ENCODE measurements at regions not wholly inside any gene's neighbourhood (a gene's known extent, or its start where the extent isn't known, plus 50 kb on each side); places are given as distances from the start of the nearest gene placed in this dataset.
"Not testable (repeated sequence)": the region's sequence is repeated elsewhere in the genome, so short reads cannot be mapped to it uniquely, and the experiment has no call there.

GRCh38 chr6:47180633-47181032 is 129.1 kb downstream of the TNFRSF21 start:
- no peak for DNase-seq

DNA sequence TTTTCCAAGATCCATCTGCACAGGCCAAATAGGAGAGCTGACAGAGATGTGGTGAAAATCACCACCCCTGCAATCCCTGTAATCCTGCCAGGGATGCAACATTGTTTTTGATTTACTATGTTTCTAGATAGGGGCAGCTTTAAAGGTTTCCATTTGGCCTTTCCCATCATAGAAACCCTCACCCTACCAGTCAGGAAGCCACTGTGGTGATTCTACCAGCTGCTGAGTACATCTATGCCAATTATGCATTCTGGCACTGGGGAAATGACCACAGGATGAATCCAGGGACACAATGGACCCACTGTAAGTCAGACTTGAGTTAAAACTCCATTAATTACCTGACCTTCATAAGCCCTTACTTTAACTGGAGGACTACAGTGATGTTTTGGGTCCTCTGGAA is 130.4 kb downstream of the TNFRSF21 start:
- no peak for DNase-seq

DNA sequence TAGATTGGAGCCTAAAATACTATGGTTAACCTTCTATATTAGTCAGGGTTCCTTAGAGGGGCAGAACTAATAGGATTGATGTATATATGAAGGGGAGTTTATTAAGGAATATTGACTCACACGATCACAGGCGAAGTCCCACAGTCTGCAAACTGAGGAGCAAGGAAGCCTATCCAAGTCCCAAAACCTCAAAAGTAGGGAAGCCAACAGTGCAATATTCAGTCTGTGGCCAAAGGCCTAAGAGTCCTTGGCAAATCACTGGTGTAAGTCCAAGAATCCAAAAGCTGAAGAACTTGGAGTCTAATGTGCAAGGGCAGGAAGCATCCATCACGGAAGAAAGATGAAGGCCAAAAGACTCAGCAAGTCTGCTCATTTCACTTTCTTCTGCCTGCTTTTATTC is 133.5 kb upstream of the ADGRF1 start:
- no peak for DNase-seq

DNA sequence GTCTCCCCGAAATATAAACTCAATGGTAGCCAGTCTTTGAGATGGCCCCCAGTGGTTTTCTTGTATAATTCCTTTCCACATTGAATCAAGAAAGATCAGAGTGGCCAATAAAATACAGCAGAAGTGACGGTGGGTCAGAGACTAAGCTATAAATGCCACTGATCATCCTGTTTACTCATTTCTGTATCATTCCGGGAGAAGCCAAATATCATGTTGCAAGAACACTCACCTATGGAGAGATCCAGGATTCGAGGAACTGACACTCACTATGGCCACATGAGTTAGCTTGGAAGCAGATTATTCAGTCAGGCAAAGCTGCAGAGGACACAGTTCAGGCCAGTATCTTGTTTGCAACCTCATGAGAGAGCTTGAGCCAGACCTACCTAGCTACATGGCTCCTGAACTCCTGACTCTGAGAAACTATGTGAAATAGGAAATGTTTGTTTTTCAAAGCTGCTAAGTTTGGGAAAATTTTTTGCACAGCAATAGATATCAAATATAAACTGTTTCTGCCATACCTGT is 132.4 kb upstream of the ADGRF1 start:
- DNase-seq = no peak

DNA sequence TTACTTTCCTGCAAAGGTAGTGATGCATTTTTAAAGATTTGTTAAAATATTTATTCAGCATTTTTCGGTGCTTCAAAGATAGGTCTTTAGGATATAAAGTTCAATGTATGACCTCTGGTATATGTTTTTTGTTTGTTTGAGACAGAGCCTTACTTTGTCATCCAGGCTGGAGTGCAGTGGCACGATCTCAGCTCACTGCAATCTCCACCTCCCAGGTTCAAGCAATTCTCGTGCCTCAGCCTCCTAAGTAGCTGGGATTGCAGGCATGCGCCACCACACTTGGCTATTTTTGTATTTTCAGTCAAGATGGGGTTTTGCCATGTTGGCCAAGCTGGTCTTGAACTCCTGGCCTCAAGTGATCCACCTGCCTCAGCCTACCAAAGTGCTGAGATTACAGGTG is 131.9 kb upstream of the ADGRF1 start:
- DNase-seq = not testable (repeated sequence)

DNA sequence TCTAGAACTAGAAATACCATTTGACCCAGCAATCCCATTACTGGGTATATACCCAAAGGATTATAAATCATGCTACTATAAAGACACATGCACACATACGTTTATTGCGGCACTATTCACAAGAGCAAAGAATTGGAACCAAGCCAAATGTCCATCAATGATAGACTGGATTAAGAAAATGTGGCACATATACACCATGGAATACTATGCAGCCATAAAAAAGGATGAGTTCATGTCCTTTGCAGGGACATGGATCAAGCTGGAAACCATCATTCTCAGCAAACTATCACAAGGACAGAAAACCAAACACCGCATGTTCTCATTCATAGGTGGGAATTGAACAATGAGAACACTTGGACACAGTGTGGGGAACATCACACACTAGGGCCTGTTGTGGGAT is 131.0 kb upstream of the ADGRF1 start:
- DNase-seq = not testable (repeated sequence)

- no peak for DNase-seq
Measured at GRCh38 chr6:47170617-47170947, 128.4 kb upstream of the ADGRF1 start.

GRCh38 chr6:47169785-47170616 is 127.9 kb upstream of the ADGRF1 start:
- no peak for DNase-seq

DNA sequence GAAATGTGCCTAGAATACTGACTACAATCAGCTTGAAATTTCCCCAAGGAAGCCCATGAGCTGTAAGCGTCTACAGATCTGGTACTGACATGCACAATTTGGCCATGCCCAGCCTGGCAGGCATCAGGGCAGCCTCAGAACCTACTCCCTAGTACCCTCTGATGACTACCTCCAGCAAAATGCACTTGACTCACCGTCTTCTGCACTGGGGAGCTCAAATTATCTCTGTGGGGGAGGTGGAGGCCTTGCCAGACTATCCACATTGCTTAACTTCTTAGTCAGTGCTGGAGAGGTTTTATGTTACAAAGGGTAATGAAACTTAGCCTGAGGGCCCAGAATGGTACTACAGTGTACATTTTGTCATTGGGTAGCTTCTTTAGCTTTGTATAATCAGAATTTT is 126.0 kb upstream of the ADGRF1 start:
- DNase-seq = peak in 1 of 14 donors; percentile 10

- DNase-seq = no peak
Measured at GRCh38 chr6:47165918-47166317, 123.8 kb upstream of the ADGRF1 start.

GRCh38 chr6:47164877-47165276 is 122.7 kb upstream of the ADGRF1 start:
- DNase-seq = no peak

DNA sequence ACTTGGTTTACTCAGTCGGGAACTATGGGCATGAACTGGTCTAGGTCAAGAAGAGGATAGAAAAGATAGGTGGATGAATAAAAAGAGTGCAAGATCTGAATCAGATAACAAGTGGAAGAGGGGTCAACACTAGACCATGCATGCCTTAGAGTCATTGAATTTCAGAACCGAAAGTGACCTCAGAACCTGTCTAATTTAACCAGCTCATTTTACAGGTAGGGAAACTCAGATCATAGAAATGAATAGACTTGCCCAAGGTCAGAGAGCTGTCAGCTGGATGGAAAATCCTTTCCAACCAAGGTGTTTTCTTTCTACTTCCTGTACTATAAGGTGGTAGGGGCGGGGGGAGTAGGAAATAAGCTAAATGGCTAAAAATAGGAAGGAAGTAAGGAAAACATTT is 121.4 kb upstream of the ADGRF1 start:
- DNase-seq = no peak

DNA sequence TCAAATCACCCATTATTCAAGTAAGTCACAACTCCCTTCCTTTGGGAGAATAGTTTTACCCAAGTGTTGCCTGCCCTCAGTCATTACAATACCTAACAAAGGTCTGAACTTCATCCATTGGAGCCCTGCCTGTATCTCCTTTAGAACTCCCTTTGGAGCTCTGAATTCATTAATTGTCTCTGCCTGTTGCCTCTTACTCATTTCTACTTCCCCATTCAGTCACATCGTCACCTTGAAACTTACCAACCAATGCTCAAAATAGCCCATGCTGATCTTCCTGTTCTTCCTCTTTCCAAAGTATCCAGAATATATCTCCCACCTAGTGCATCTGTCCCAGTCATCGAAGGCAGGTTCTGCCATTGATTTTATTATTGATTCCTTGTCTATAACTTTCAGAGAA is 120.7 kb upstream of the ADGRF1 start:
- no peak for DNase-seq

DNA sequence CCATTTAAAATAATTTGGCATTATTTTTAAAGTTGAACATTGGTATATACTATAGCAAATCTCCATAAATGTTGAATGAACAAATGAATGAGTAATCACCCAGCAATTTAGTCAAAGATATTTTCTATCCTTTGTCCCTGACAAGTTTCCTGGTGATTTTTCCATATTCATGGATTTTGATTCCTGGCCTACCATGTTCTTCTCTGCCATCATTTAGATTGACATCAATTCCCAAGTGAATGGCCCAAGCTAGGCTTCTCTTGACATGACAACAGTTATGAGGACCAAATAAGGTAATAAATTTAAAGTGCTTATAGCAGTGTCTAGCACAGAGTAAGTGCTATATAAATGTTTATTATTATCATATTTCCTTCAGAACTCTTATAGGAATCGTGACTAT is 120.1 kb upstream of the ADGRF1 start:
- no peak for DNase-seq

DNA sequence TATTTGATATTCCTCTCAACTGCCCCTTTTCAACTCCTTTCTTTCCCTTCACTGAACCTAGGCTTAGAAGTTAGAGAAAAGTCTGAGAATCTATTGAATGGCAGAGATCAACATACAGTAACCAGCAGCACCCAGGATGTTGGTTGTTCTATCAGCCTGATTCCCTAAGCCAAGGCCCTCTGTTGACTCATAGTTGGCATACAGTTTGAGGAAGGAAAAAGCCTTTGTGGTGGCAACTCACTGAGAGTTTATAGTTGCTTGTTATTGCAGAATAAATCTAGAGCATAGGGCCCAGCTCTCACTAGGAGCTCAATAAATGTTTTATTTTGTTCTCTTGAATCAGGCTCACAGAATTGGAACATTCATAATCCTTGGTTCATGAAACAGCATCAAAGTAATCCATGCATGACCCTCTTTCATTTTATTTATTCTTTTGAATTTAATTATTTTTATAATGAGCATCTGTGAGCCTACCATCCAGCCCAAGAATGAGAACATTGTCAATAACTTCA is 119.1 kb upstream of the ADGRF1 start:
- DNase-seq = no peak

DNA sequence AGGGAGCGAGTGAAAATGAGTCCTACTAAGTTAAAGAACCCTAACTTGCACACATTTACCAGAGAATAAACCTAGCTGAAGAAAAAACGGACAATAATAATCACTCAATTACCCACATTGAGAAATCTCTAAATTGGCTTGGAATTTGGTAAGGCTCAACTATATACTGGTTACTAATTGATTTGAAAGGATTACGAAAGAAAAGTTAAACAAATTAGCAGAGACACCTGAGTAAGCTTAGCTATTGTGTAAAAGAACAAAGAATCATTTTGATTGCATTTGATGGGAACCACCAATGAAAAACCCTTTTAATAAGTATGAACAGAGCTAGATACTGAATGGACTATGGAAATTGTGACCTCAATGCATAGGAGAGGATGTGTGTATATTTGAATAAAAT is 118.6 kb upstream of the ADGRF1 start:
- no peak for DNase-seq

GRCh38 chr6:47159763-47160162 is 117.6 kb upstream of the ADGRF1 start:
- no peak for DNase-seq

- DNase-seq = no peak
Measured at GRCh38 chr6:47157653-47158219, 115.6 kb upstream of the ADGRF1 start.

DNA sequence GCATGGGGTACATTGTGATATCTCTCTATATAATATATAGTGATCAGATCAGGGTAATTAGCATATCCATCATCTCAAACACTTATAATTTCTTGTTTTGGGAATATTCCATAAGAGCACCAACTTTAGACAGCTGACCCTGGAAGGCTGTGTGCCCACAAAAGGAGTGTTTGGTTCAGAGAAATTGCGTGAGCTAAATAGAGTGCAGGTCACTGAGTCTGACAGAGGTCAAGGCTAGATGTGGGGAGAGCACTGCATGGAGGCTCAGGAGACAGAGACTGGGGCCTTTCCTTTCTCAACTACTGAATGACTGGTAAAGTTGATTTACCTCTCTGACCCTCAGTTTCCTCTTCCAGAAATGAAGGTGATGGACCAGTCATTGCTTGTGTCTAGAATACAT is 114.9 kb upstream of the ADGRF1 start:
- no peak for DNase-seq

DNA sequence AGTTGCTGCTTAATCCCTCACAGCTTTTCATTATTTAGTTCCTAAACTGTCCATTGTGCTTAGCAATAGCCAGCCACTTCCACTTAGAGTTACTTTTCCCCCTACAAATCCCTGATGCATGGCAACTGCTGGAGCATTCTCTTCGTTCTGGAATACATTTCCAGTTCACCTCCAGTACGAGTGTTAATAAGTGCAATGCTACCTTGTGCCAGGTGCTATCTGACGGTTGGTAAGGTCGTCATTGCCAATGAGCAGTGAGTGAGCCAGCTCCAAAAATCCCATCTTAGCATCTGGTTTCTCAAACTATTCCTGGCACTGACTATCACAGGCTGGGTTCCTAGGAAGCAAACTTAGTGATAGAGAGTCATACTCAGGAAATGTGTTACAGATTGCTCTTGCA is 114.1 kb upstream of the ADGRF1 start:
- DNase-seq = no peak

GRCh38 chr6:47153404-47153755 is 111.2 kb upstream of the ADGRF1 start:
- DNase-seq = no peak

DNA sequence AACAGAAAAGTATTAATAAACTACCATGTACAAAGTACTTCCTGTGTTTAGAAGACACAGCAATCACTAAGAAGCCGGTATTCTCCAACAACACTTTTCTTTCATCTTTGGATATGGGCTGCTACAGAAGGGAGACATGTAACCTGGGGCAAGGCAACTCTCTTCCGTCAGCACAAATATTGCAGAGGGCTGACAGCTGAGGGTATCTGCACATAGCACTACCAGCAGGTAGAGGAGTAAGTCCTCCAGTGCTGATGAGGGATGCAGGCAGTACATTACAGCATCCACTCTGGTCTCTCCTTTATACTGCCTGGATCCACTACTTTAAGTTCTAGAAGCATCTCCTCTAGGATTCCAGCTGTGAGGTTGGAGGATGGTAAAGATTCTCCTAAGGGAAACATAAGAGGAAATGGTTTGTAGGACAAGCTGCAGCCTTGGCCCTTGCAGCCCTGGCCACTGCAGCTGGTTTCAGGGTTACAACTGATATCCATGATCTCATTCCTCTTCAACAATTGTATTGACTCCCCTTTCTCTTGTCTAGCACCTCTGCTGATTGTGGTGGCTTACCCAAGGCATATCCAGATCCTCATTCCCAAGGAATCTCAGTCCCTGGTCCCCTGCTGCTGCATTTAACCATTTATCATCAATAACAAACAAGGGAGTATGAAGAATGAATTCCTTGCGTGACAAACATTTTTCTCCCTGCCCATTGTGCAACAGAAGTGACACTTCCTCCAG is 110.7 kb upstream of the ADGRF1 start:
- DNase-seq = no peak

DNA sequence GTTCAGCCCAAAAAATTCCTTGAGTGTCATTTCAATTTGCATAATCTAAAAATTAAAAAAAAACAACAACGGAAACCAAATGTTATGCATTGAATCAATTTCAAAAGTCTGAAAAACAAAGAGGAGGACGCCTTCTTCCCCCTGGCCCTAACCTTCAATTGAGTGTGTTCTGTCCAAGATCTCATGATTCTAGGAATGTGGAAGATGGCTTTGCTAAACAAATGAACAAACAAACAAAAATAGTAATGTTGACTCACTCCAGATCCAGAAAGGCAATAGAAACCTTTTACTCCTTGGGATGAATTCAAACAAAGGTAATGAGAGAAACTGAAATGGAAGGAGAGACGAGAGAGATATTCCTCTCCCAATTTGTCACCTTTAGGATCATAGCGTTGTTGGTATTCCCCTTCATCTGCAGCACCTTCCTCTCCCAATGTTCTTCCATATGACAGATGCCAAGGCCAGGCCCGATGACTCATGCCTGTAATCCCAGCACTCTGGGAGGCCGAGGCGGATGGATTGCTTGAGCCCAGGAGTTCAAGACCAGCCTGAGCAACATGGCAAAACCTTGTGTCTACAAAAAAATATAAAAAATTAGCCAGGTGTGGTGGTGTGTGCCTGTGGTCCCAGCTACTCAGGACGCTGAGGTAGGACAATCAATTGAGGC is 109.2 kb upstream of the ADGRF1 start:
- DNase-seq = no peak
